ENCODE measurements at regions not wholly inside any gene's neighbourhood (a gene's known extent, or its start where the extent isn't known, plus 50 kb on each side); places are given as distances from the start of the nearest gene placed in this dataset.

GRCh38 chr1:176285996-176286395 lies 78.9 kb upstream of the COP1 start:
- Histone ChIP-seq H3K27ac (no peak overlapping the region), H3K4me2 (ENCODE audit: low read length) (no peak overlapping the region), H3K9me3 (ENCODE audit: control insufficient read depth, low read length) (peaks cover 7% of the 10 kb centered on the region), H3K4me1 (no peaks in the 10 kb centered on the region), H2AFZ (no peak overlapping the region), H3K79me2 (no peaks in the 10 kb centered on the region), H3K36me3 (ENCODE audit: control insufficient read depth, insufficient read depth, low read length) (no peaks in the 10 kb centered on the region), H3K9ac (no peak overlapping the region), H3K27me3 (ENCODE audit: control insufficient read depth, insufficient read depth, low read length) (no peaks in the 10 kb centered on the region), H3K4me3 (ENCODE audit: low read depth, low read length) (no peak overlapping the region)
- TF ChIP-seq CTCF (IDR thresholded peaks at IDR 0.05) = no peak

GRCh38 chr1:176271572-176271971 lies 64.5 kb upstream of the COP1 start:
- Histone ChIP-seq H3K27me3 (ENCODE audit: control insufficient read depth, insufficient read depth, low read length) (no peaks in the 10 kb centered on the region), H3K79me2 (no peaks in the 10 kb centered on the region), H3K4me1 (no peaks in the 10 kb centered on the region), H2AFZ (no peak overlapping the region), H3K4me3 (ENCODE audit: low read depth, low read length) (no peak overlapping the region), H3K9me3 (ENCODE audit: control insufficient read depth, low read length) (no peaks in the 10 kb centered on the region), H3K36me3 (ENCODE audit: control insufficient read depth, insufficient read depth, low read length) (no peaks in the 10 kb centered on the region), H3K4me2 (ENCODE audit: low read length) (no peak overlapping the region), H3K27ac (no peak overlapping the region), H3K9ac (no peak overlapping the region)
- TF ChIP-seq CTCF (IDR thresholded peaks at IDR 0.05) = no peak
